Epithelial cell of esophagus (primary cell): ENCODE measurements at regions not wholly inside any gene's neighbourhood (a gene's known extent, or its start where the extent isn't known, plus 50 kb on each side); places are given as distances from the start of the nearest gene placed in this dataset.
A peak's percentile ranks its signal among the peaks of the same experiment; 100 is the strongest.

Experiments
- DNase-seq: peaks from one replicate; pipeline ENCODE4 v3.0.0; 2010; ENCODE audit warnings: low read depth
- H3K4me3 ChIP-seq: 2 replicates; pipeline ENCODE4 v1.5.1; 2011; ENCODE audit warnings: mild to moderate bottlenecking, low read length, control low read depth
- CTCF ChIP-seq: IDR thresholded peaks from 2 replicates; pipeline ENCODE4 v1.5.1; 2011; ENCODE audit warnings: low read depth, mild to moderate bottlenecking, low read length, control low read depth, inconsistent platforms; ENCODE audit not compliant: insufficient read depth; ENCODE audit errors: missing control alignments

DNA sequence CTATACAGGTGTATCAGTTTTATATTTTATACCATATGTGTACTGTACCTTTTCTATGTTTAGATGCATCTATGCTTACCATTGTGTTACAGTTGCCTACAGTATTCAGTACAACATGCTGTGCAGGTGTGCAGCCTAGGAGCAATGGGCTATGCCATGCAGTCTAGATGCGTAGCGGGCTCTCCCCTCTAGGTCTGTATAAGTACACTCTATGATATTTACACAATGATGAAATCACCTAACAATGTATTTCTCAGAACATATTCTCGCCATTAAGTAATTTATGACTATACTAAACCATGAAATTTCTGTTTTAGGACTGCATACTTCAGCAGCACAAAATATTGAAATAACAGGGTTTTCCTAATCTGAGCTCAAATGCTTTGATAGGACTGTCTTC, 179.6 kb downstream of the RFC3 start:
- no peak for TF ChIP-seq CTCF
- no peak for DNase-seq
- no peak overlapping the region for H3K4me3 ChIP-seq

DNA sequence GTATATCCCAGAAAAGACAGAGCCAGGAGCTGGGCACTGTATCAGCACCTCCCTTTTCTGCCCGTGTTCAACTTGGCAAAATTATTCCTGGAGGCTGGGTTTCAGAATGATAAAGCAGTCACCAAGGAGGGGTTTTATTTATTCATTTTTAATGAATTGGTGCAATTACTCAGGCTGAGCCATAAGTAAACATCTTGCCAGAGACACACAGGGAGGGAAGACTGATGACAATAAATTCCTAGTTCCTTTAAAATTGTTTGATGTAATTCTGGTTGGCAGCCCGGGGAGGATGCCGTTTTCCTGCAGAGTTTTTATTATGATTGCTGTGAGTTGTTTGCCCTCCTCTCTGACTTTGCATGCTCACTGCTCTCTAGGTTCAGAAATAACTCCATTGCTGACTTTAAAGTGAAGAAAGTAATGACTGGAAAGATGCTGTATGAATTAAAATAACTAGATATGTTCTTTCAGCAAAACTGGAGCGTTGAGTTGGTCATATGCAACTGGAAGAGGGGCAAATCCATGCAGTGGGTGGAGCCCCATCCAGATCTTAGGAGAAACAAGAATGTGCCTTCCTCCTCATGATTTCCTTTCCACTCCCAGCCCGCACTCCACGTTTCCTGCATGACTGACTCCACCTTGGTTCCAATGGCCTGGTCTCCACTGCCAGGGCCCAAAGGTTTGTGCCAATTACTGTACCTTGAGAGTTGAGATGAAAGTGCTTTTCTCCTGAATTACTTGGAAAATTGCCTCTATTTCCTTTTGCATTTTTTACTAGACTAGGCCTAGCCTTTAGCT, 182.1 kb downstream of the RFC3 start:
- TF ChIP-seq CTCF, result no peak
- no peak for DNase-seq
- no peak overlapping the region for H3K4me3 ChIP-seq

GRCh38 chr13:34000955-34001354, 183.0 kb downstream of the RFC3 start:
- DNase-seq, result no peak
- no peak overlapping the region for H3K4me3 ChIP-seq
- no peak for TF ChIP-seq CTCF

- no peak for TF ChIP-seq CTCF
- no peak overlapping the region for H3K4me3 ChIP-seq
- DNase-seq, result no peak
Observed at GRCh38 chr13:34001389-34001788, 183.4 kb downstream of the RFC3 start.

- TF ChIP-seq CTCF, result no peak
- H3K4me3 ChIP-seq, result no peak overlapping the region
- peak; percentile 7 for DNase-seq
Observed at GRCh38 chr13:34002141-34002540, 184.2 kb downstream of the RFC3 start.

GRCh38 chr13:34002924-34003323, 185.0 kb downstream of the RFC3 start:
- no peak for TF ChIP-seq CTCF

GRCh38 chr13:34003656-34004055, 185.7 kb downstream of the RFC3 start:
- DNase-seq, result no peak
- H3K4me3 ChIP-seq, result no peak overlapping the region
- no peak for TF ChIP-seq CTCF

More at GRCh38 chr13:34002924-34003323, 185.0 kb downstream of the RFC3 start:
- no peak overlapping the region for H3K4me3 ChIP-seq
- no peak for DNase-seq
